WTC11 (cell line): ENCODE measurements at regions not wholly inside any gene's neighbourhood (a gene's known extent, or its start where the extent isn't known, plus 50 kb on each side); places are given as distances from the start of the nearest gene placed in this dataset.

Experiments used
- ATAC-seq: fragments of 200-7000 bp; cut with Tn5 transposase; 2 replicates; pipeline ENCODE4 v1.10.0; 2021; ENCODE audit warnings: mild to moderate bottlenecking, moderate library complexity
- CTCF ChIA-PET: fragments of 300-600 bp; sonication (Branson Sonifier 250); formaldehyde crosslinking; loops from one replicate; lab custom pipeline; 2021; ENCODE audit warnings: antibody characterized with exemption; lab: Charles Lee
- POLR2A ChIA-PET: fragments of 350-600 bp; sonication (Branson Sonifier 250); formaldehyde crosslinking; loops from one replicate; lab custom pipeline; 2021; ENCODE audit warnings: antibody characterized with exemption; lab: Charles Lee
- DNase-seq: peaks from one replicate; pipeline ENCODE4 v3.0.0; 2021; ENCODE audit warnings: low spot score
- H3K27ac Mint-ChIP-seq: 2 replicates; pipeline ENCODE4 v1.8.0; 2021; ENCODE audit warnings: mixed read lengths
- H3K27me3 Mint-ChIP-seq: 2 replicates; pipeline ENCODE4 v1.8.0; 2021; ENCODE audit warnings: low read depth, mild to moderate bottlenecking, moderate library complexity, mixed read lengths
- H3K36me3 Mint-ChIP-seq: 2 replicates; pipeline ENCODE4 v1.8.0; 2021; ENCODE audit warnings: mixed read lengths
- H3K4me1 Mint-ChIP-seq: 2 replicates; pipeline ENCODE4 v1.8.0; 2022; ENCODE audit warnings: mixed read lengths
- H3K4me3 Mint-ChIP-seq: 2 replicates; pipeline ENCODE4 v1.8.0; 2021; ENCODE audit warnings: mild to moderate bottlenecking, moderate library complexity, mixed read lengths
- H3K9me3 Mint-ChIP-seq: 2 replicates; pipeline ENCODE4 v1.8.0; 2021; ENCODE audit warnings: mixed read lengths
- ETV6 ChIP-seq: sonication (generic); formaldehyde crosslinking; IDR thresholded peaks from 2 replicates; pipeline ENCODE4 v1.8.1; 2022; ENCODE audit warnings: mild to moderate bottlenecking, missing genetic modification reagents
- FOXK1 ChIP-seq: sonication (generic); formaldehyde crosslinking; IDR thresholded peaks from 2 replicates; pipeline ENCODE4 v1.8.0; 2022; ENCODE audit warnings: mild to moderate bottlenecking, moderate library complexity, missing genetic modification reagents
- GTF2I ChIP-seq: fragments of 250-450 bp; sonication (Bioruptor Pico); conservative IDR thresholded peaks from 2 replicates; pipeline ENCODE4 v1.4.0; 2021; ENCODE audit warnings: mild to moderate bottlenecking
- HMGA2 ChIP-seq: fragments of 250-450 bp; sonication (Bioruptor Pico); IDR thresholded peaks from 2 replicates; pipeline ENCODE4 v1.4.0; 2021; ENCODE audit warnings: mild to moderate bottlenecking, moderate library complexity
- NFYB ChIP-seq: sonication (generic); formaldehyde crosslinking; conservative IDR thresholded peaks from 2 replicates; pipeline ENCODE4 v1.8.0; 2022; ENCODE audit warnings: low read depth, missing genetic modification reagents
- NR2C2 ChIP-seq: sonication (generic); formaldehyde crosslinking; IDR thresholded peaks from 2 replicates; pipeline ENCODE4 v1.8.0; 2022; ENCODE audit warnings: mild to moderate bottlenecking, missing genetic modification reagents
- OVOL2 ChIP-seq: fragments of 250-450 bp; sonication (Bioruptor Pico); IDR thresholded peaks from 2 replicates; pipeline ENCODE4 v1.9.0; 2021; ENCODE audit warnings: mild to moderate bottlenecking, borderline replicate concordance
- SMAD4 ChIP-seq: sonication (generic); formaldehyde crosslinking; IDR thresholded peaks from 2 replicates; pipeline ENCODE4 v1.8.0; 2022; ENCODE audit warnings: mild to moderate bottlenecking, missing genetic modification reagents
- SOX15 ChIP-seq: fragments of 250-450 bp; sonication (Bioruptor Pico); IDR thresholded peaks from 2 replicates; pipeline ENCODE4 v1.9.0; 2021; ENCODE audit warnings: mild to moderate bottlenecking
- TEAD1 ChIP-seq: sonication (generic); formaldehyde crosslinking; IDR thresholded peaks from 2 replicates; pipeline ENCODE4 v1.8.0; 2022; ENCODE audit warnings: mild to moderate bottlenecking, missing genetic modification reagents
- TP53 ChIP-seq: sonication (generic); formaldehyde crosslinking; IDR thresholded peaks from 2 replicates; pipeline ENCODE4 v1.8.1; 2023; ENCODE audit warnings: mild to moderate bottlenecking, missing genetic modification reagents
- ZNF121 ChIP-seq: sonication (generic); formaldehyde crosslinking; IDR thresholded peaks from 2 replicates; pipeline ENCODE4 v1.8.0; 2023; ENCODE audit warnings: missing genetic modification reagents
- ZNF232 ChIP-seq: sonication (generic); formaldehyde crosslinking; IDR thresholded peaks from 2 replicates; pipeline ENCODE4 v1.8.0; 2022; ENCODE audit warnings: mild to moderate bottlenecking, missing genetic modification reagents
- ZNF317 ChIP-seq: sonication (generic); formaldehyde crosslinking; IDR thresholded peaks from 2 replicates; pipeline ENCODE4 v1.8.1; 2023; ENCODE audit warnings: low read depth, mild to moderate bottlenecking, moderate library complexity, missing genetic modification reagents, borderline replicate concordance
- TF ChIP-seq, protein P1 (sequence below): fragments of 200-600 bp; IDR thresholded peaks from 2 replicates; pipeline ENCODE4 v1.8.0; 2022; ENCODE audit warnings: antibody characterized with exemption
- TF ChIP-seq, protein P2 (sequence below): fragments of 250-450 bp; sonication (Bioruptor Pico); IDR thresholded peaks from 2 replicates; pipeline ENCODE4 v1.9.0; 2021; ENCODE audit warnings: mild to moderate bottlenecking
- TF ChIP-seq, protein P3 (sequence below): sonication (generic); formaldehyde crosslinking; conservative IDR thresholded peaks from 2 replicates; pipeline ENCODE4 v1.8.1; 2022; ENCODE audit warnings: mild to moderate bottlenecking, missing genetic modification reagents
- TF ChIP-seq, protein P4 (sequence below): fragments of 250-450 bp; sonication (Bioruptor Pico); IDR thresholded peaks from 2 replicates; pipeline ENCODE4 v1.9.0; 2021; ENCODE audit warnings: mild to moderate bottlenecking
- TF ChIP-seq, protein P5 (sequence below): sonication (generic); formaldehyde crosslinking; IDR thresholded peaks from 2 replicates; pipeline ENCODE4 v1.8.1; 2022; ENCODE audit warnings: mild to moderate bottlenecking, moderate library complexity, missing genetic modification reagents
- TF ChIP-seq, protein P6 (sequence below): fragments of 250-450 bp; sonication (Bioruptor Pico); IDR thresholded peaks from 2 replicates; pipeline ENCODE4 v1.8.0; 2021; ENCODE audit warnings: mild to moderate bottlenecking

DNA sequence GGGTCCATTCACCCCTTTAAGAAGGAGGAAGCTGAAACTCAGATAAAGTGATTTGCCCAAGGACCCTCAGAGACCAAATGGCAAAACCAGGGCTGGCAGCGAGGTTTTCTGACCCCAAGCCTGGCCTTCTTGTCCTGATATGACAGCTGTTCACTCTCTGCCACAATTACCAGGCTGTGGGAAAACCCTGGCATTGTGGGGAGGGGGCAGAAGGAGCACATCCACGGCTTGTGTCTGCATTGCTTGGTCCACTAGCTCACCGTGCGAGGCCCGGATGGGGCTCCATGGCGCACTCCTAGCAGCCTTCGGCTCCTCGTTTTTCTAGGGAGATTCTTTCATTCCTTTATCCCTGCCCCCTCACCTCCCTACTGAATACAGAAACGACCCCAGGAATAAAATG is 143.4 kb upstream of the SIX2 start (continued):
- TF ChIP-seq, protein P1, sequence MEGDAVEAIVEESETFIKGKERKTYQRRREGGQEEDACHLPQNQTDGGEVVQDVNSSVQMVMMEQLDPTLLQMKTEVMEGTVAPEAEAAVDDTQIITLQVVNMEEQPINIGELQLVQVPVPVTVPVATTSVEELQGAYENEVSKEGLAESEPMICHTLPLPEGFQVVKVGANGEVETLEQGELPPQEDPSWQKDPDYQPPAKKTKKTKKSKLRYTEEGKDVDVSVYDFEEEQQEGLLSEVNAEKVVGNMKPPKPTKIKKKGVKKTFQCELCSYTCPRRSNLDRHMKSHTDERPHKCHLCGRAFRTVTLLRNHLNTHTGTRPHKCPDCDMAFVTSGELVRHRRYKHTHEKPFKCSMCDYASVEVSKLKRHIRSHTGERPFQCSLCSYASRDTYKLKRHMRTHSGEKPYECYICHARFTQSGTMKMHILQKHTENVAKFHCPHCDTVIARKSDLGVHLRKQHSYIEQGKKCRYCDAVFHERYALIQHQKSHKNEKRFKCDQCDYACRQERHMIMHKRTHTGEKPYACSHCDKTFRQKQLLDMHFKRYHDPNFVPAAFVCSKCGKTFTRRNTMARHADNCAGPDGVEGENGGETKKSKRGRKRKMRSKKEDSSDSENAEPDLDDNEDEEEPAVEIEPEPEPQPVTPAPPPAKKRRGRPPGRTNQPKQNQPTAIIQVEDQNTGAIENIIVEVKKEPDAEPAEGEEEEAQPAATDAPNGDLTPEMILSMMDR, result no peak
- TF ChIP-seq, protein P2, sequence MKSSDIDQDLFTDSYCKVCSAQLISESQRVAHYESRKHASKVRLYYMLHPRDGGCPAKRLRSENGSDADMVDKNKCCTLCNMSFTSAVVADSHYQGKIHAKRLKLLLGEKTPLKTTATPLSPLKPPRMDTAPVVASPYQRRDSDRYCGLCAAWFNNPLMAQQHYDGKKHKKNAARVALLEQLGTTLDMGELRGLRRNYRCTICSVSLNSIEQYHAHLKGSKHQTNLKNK (CRISPR knock-in tag), result no peak
- TF ChIP-seq, protein P3, sequence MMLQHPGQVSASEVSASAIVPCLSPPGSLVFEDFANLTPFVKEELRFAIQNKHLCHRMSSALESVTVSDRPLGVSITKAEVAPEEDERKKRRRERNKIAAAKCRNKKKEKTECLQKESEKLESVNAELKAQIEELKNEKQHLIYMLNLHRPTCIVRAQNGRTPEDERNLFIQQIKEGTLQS, result no peak
- no peak for TF ChIP-seq ZNF317
- TF ChIP-seq, protein P4, sequence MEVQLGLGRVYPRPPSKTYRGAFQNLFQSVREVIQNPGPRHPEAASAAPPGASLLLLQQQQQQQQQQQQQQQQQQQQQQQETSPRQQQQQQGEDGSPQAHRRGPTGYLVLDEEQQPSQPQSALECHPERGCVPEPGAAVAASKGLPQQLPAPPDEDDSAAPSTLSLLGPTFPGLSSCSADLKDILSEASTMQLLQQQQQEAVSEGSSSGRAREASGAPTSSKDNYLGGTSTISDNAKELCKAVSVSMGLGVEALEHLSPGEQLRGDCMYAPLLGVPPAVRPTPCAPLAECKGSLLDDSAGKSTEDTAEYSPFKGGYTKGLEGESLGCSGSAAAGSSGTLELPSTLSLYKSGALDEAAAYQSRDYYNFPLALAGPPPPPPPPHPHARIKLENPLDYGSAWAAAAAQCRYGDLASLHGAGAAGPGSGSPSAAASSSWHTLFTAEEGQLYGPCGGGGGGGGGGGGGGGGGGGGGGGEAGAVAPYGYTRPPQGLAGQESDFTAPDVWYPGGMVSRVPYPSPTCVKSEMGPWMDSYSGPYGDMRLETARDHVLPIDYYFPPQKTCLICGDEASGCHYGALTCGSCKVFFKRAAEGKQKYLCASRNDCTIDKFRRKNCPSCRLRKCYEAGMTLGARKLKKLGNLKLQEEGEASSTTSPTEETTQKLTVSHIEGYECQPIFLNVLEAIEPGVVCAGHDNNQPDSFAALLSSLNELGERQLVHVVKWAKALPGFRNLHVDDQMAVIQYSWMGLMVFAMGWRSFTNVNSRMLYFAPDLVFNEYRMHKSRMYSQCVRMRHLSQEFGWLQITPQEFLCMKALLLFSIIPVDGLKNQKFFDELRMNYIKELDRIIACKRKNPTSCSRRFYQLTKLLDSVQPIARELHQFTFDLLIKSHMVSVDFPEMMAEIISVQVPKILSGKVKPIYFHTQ, result no peak

DNA sequence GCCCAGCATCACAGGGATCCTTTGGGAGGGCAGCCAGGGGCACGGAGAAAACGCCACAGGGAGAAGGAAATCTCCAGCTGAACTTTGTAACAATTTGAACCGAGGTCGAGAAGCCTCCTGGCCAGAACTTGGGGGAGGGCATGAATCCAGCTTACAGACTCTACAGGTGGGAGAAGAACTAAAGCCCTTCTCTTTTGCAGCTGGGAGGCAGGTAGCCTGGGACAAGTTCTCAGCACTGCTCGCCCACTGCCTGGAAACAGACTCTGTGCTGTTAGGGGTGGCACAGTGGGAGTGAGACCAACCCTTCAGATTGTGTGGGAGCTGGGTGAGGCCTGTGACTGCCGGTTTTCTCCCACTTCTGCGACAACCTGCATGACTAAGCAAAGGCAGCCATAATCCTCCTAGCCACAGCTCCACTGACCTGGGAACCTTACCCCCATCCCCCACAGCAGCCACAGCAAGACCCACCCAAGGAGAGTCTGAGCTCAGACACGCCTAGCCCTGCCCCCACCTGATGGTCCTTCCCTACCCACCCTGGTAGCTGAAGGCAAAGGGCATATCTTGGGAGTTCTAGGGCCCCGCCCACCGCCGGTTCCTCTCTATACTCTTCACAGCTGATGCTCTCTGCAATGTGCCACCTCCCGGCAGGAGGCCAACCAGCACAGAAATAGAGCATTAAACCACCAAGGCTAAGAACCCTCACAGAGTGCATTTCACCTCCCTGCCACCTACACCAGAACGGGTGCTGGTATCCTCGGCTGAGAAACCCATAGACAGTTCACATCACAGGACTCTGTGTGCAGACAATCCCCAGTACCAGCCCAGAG is 136.0 kb upstream of the SIX2 start:
- no peak for DNase-seq
- Mint-ChIP-seq H3K9me3 (peaks cover 26% of the 10 kb centered on the region), H3K36me3 (peaks cover 2% of the 10 kb centered on the region; the same call in 1 of the 2 replicates), H3K4me1 (peaks cover 17% of the 10 kb centered on the region), H3K27me3 (peaks cover 2% of the 10 kb centered on the region; the same call in 1 of the 2 replicates), H3K27ac (no peak overlapping the region), H3K4me3 (no peak overlapping the region)
- no peak; the same call in 1 of the 2 replicates for ATAC-seq
- POLR2A ChIA-PET, result interaction anchor here (0.6 kb wide), 1 partner anchor 137 kb away, joined by 3 read pairs; no protein-coding TSS in a partner anchor
- CTCF ChIA-PET, result interaction anchor here (0.9 to 1.8 kb wide), 4 partner anchors 131 to 294 kb away, joined by 3 to 6 read pairs (median 3); no protein-coding TSS in a partner anchor
- TF ChIP-seq NFYB (CRISPR knock-in tag) (no peak), ZNF232 (no peak)
- TF ChIP-seq, protein P3, result no peak

DNA sequence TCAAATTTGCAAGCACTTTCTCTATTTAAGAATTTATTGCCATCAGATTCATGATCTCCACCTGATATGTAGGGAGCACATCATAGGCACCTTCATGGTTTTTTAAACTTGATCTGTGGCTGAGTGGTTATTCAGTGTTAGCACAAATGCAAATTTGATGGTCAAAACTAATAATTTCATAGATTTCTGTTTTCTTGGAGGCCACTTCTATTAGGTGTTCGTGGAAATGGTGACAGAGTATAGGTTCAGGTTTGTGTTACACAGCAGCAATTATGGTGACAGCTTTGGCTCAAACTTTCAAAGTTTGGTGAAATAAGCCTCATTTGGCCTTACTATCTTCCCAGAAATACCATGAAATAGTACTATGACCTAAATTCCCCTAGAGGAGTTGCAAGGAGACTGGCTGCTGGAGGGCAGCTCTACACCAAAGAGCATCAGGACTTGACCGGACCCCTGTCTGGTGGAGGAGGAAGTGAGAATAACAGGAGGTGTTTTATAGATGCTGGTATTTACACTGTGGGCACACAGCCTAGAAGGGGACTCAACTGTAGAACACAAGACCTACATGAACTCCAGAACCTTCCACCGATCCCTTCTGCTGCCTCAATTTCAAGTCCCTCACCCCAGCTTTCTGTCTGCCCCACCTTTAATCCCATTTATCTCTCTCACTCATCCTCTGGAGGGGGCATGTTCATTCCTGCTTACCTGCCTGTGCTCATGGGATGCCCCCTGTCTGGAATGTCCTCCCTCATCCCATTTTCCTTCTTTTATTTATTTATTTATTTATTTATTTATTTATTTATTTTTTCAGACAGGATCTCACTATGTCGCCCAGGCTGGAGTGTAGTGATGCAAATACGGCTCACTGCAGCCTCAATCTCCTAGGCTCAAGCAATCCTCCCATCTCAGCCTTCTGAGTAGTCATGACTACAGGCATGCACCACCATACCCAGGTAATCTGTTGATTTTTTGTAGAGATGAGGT is 132.9 kb upstream of the SIX2 start:
- H3K27me3 Mint-ChIP-seq, result no peaks in the 10 kb centered on the region
- POLR2A ChIA-PET, result no interaction called here
- H3K27ac Mint-ChIP-seq, result no peak overlapping the region
- H3K9me3 Mint-ChIP-seq, result 0 out of 2 replicates have a peak, but pooled peaks cover 1% of the 10 kb centered on the region
- ATAC-seq (no peak), DNase-seq (no peak)
- TF ChIP-seq ZNF121 (CRISPR knock-in tag) (peak; percentile 36; the same call in 1 of the 2 replicates), FOXK1 (no peak)
- H3K36me3 Mint-ChIP-seq, result no peaks in the 10 kb centered on the region
- H3K4me3 Mint-ChIP-seq, result no peak overlapping the region
- peaks cover 17% of the 10 kb centered on the region for H3K4me1 Mint-ChIP-seq
- CTCF ChIA-PET, result no interaction called here

DNA sequence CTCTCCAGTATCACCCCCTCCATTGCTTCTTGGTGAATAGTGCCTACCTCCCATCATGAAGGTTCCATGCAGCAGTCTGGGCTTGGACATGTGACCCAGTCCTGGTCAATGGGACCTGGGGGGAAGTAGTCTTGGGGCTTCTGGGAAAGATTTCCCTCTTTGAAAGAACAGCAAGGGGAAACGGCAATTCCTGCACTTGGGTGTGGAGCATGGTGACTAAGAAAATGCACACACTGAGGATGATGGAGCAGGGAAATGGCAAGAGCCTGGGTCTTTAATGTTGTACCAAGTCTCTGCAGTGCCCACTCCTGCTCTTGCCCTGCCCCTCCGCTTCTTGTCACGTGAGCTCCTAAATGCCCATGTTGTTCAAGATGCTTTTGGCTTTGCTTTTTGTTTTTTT is 131.4 kb upstream of the SIX2 start:
- Mint-ChIP-seq H3K27me3 (no peaks in the 10 kb centered on the region), H3K36me3 (no peaks in the 10 kb centered on the region), H3K4me1 (peaks cover 17% of the 10 kb centered on the region), H3K4me3 (no peak overlapping the region), H3K9me3 (no peaks in the 10 kb centered on the region), H3K27ac (no peak overlapping the region)
- DNase-seq (no peak), ATAC-seq (no peak)
- CTCF ChIA-PET, result no interaction called here
- POLR2A ChIA-PET, result no interaction called here
- TF ChIP-seq, protein P5, sequence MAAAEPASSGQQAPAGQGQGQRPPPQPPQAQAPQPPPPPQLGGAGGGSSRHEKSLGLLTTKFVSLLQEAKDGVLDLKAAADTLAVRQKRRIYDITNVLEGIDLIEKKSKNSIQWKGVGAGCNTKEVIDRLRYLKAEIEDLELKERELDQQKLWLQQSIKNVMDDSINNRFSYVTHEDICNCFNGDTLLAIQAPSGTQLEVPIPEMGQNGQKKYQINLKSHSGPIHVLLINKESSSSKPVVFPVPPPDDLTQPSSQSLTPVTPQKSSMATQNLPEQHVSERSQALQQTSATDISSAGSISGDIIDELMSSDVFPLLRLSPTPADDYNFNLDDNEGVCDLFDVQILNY (CRISPR knock-in tag), result no peak
- TF ChIP-seq HMGA2 (CRISPR knock-in tag) (no peak), TP53 (CRISPR knock-in tag) (no peak), NR2C2 (no peak), OVOL2 (CRISPR knock-in tag) (no peak), SMAD4 (CRISPR knock-in tag) (no peak), GTF2I (CRISPR knock-in tag) (no peak), SOX15 (CRISPR knock-in tag) (no peak), ETV6 (CRISPR knock-in tag) (no peak), TEAD1 (no peak)
- TF ChIP-seq, protein P3, result no peak
- TF ChIP-seq, protein P6, sequence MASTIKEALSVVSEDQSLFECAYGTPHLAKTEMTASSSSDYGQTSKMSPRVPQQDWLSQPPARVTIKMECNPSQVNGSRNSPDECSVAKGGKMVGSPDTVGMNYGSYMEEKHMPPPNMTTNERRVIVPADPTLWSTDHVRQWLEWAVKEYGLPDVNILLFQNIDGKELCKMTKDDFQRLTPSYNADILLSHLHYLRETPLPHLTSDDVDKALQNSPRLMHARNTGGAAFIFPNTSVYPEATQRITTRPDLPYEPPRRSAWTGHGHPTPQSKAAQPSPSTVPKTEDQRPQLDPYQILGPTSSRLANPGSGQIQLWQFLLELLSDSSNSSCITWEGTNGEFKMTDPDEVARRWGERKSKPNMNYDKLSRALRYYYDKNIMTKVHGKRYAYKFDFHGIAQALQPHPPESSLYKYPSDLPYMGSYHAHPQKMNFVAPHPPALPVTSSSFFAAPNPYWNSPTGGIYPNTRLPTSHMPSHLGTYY (CRISPR knock-in tag), result no peak
